Panc1 (cell line): ENCODE measurements at regions not wholly inside any gene's neighbourhood (a gene's known extent, or its start where the extent isn't known, plus 50 kb on each side); places are given as distances from the start of the nearest gene placed in this dataset.

Experiments
- CTCF ChIP-seq: fragments of 450-650 bp; IDR thresholded peaks from 2 replicates; pipeline ENCODE4 v1.5.1; 2017; ENCODE audit warnings: mild to moderate bottlenecking
- POLR2AphosphoS5 ChIP-seq: IDR thresholded peaks from 2 replicates; pipeline ENCODE4 v1.6.1; 2012; ENCODE audit warnings: mild to moderate bottlenecking, low read depth, low read length, moderate library complexity
- REST ChIP-seq, 2 experiments: IDR thresholded peaks; 2 replicates each; pipeline ENCODE4 v1.6.1; 2011 to 2012; ENCODE audit warnings: low read depth in 2 of 2, control low read depth in 1 of 2, low read length in 1 of 2, mild to moderate bottlenecking in 1 of 2, moderate library complexity in 1 of 2; ENCODE audit not compliant: insufficient read depth in 1 of 2
- TCF7L2 ChIP-seq: IDR thresholded peaks from 2 replicates; pipeline ENCODE4 v1.6.1; 2011; ENCODE audit warnings: mild to moderate bottlenecking, low read depth, low read length, inconsistent platforms

- TF ChIP-seq CTCF (no peak), POLR2AphosphoS5 (no peak), REST (IDR thresholded peaks at IDR 0.05; ENCODE audit: insufficient read depth in 1 of 2, low read depth in 2 of 2, low read length in 1 of 2) (no peak), TCF7L2 (no peak)
Measured at GRCh38 chr1:5729636-5730145, 262.5 kb downstream of the NPHP4 start.
